ENCODE measurements at regions not wholly inside any gene's neighbourhood (a gene's known extent, or its start where the extent isn't known, plus 50 kb on each side); places are given as distances from the start of the nearest gene placed in this dataset.

- DNase-seq = no peak
- TF ChIP-seq POLR2A (IDR thresholded peaks at IDR 0.05) = no peak
- TF ChIP-seq EP300 (IDR thresholded peaks at IDR 0.05) = no peak
- TF ChIP-seq CTCF (IDR thresholded peaks at IDR 0.05) = no peak
- no peak for TF ChIP-seq POLR2AphosphoS5 (IDR thresholded peaks at IDR 0.05)
- intact Hi-C loops (cut with DNase I) = no loop called here
- Histone ChIP-seq H3K27ac (no peak overlapping the region), H3K36me3 (no peaks in the 10 kb centered on the region), H3K4me1 (no peaks in the 10 kb centered on the region), H3K9me3 (no peaks in the 10 kb centered on the region), H3K4me3 (no peak overlapping the region), H3K27me3 (no peaks in the 10 kb centered on the region)
- WGBS, 2 donors = 20 to 59% methylated on average over 1 of the region's 1 CpG
These were observed 1070.4 kb upstream of the ADGRL3 start for GRCh38 chr4:60129740-60130139.

GRCh38 chr4:60133375-60133774 is 1066.8 kb upstream of the ADGRL3 start:
- H3K27ac ChIP-seq = no peak overlapping the region
- no peak for DNase-seq
- H3K4me1 ChIP-seq = no peaks in the 10 kb centered on the region
- H3K36me3 ChIP-seq = no peaks in the 10 kb centered on the region
- 87 to 97% methylated on average over 1 of the region's 1 CpG for WGBS, 2 donors
- no peak overlapping the region for H3K4me3 ChIP-seq
- TF ChIP-seq CTCF (IDR thresholded peaks at IDR 0.05) (no peak), EP300 (IDR thresholded peaks at IDR 0.05) (no peak), POLR2AphosphoS5 (IDR thresholded peaks at IDR 0.05) (no peak), POLR2A (IDR thresholded peaks at IDR 0.05) (no peak)
- no peaks in the 10 kb centered on the region for H3K27me3 ChIP-seq
- no peaks in the 10 kb centered on the region for H3K9me3 ChIP-seq
- intact Hi-C loops (cut with DNase I) = no loop called here

- DNase-seq = no peak
- Histone ChIP-seq H3K4me3 (no peak overlapping the region), H3K27ac (no peak overlapping the region), H3K36me3 (no peaks in the 10 kb centered on the region), H3K9me3 (no peaks in the 10 kb centered on the region), H3K4me1 (no peaks in the 10 kb centered on the region), H3K27me3 (no peaks in the 10 kb centered on the region)
- TF ChIP-seq POLR2AphosphoS5 (IDR thresholded peaks at IDR 0.05) (no peak), POLR2A (IDR thresholded peaks at IDR 0.05) (no peak), CTCF (IDR thresholded peaks at IDR 0.05) (no peak), EP300 (IDR thresholded peaks at IDR 0.05) (no peak)
- intact Hi-C loops (cut with DNase I) = no loop called here
- WGBS, 2 donors = 83 to 86% methylated on average over 7 of the region's 7 CpGs
These were observed 1066.0 kb upstream of the ADGRL3 start for GRCh38 chr4:60134099-60134498.

- WGBS, 2 donors = 89 to 92% methylated on average over 5 of the region's 5 CpGs
- TF ChIP-seq POLR2A (IDR thresholded peaks at IDR 0.05) (no peak), CTCF (IDR thresholded peaks at IDR 0.05) (no peak), POLR2AphosphoS5 (IDR thresholded peaks at IDR 0.05) (no peak), EP300 (IDR thresholded peaks at IDR 0.05) (no peak)
- Histone ChIP-seq H3K27me3 (no peaks in the 10 kb centered on the region), H3K27ac (no peak overlapping the region), H3K4me3 (no peak overlapping the region), H3K36me3 (no peaks in the 10 kb centered on the region), H3K9me3 (no peaks in the 10 kb centered on the region), H3K4me1 (no peaks in the 10 kb centered on the region)
- intact Hi-C loops (cut with DNase I) = no loop called here
- no peak for DNase-seq
These were observed 1045.0 kb upstream of the ADGRL3 start for GRCh38 chr4:60155088-60155487.

- Histone ChIP-seq H3K9me3 (no peaks in the 10 kb centered on the region), H3K4me1 (no peaks in the 10 kb centered on the region), H3K4me3 (no peak overlapping the region), H3K27me3 (no peaks in the 10 kb centered on the region), H3K36me3 (no peaks in the 10 kb centered on the region), H3K27ac (no peak overlapping the region)
- TF ChIP-seq EP300 (IDR thresholded peaks at IDR 0.05) = no peak
- no peak for TF ChIP-seq POLR2A (IDR thresholded peaks at IDR 0.05)
- TF ChIP-seq POLR2AphosphoS5 (IDR thresholded peaks at IDR 0.05) = no peak
- no peak for TF ChIP-seq CTCF (IDR thresholded peaks at IDR 0.05)
- DNase-seq = no peak
- intact Hi-C loops (cut with DNase I) = no loop called here
These were observed 1027.0 kb upstream of the ADGRL3 start for GRCh38 chr4:60173103-60173502.

All from sigmoid colon (tissue), 6 donors.